H1 (cell line): ENCODE measurements at regions not wholly inside any gene's neighbourhood (a gene's known extent, or its start where the extent isn't known, plus 50 kb on each side); places are given as distances from the start of the nearest gene placed in this dataset.

Experiments
- CTCF ChIA-PET: fragments of 300-600 bp; sonication (Branson Sonifier 250); formaldehyde crosslinking; loops from one replicate; lab custom pipeline; 2021; ENCODE audit not compliant: partially characterized antibody; lab: Charles Lee
- POLR2A ChIA-PET: fragments of 300-600 bp; sonication (Branson Sonifier 250); formaldehyde crosslinking; loops from one replicate; lab custom pipeline; 2021; ENCODE audit warnings: inconsistent platforms; ENCODE audit not compliant: partially characterized antibody; lab: Charles Lee
- DNase-seq, 2 experiments: peaks; one replicate each; pipeline versions ENCODE4 v3.0.0 to v3.0.0-alpha.2; 2010 to 2022; ENCODE audit warnings: low spot score in 2 of 2, low read depth in 1 of 2, mixed read lengths in 1 of 2
- FAIRE-seq: peaks from 2 replicates; lab custom pipeline; 2011; peaks lifted over from hg19 to GRCh38; lab: Jason Lieb, UNC
- H2AFZ ChIP-seq: 2 replicates; pipeline ENCODE4 v1.8.1; 2012; ENCODE audit warnings: low read length, inconsistent platforms
- H2AK5ac ChIP-seq: 2 replicates; pipeline ENCODE4 v1.6.1; 2013; ENCODE audit warnings: low read depth, low read length
- H2BK120ac ChIP-seq: replicated peaks from 2 replicates; pipeline ENCODE3; 2013; ENCODE audit warnings: low read depth, low read length, inconsistent platforms
- H2BK12ac ChIP-seq: 2 replicates; pipeline ENCODE4 v1.6.1; 2013; ENCODE audit warnings: low read depth, low read length
- H2BK15ac ChIP-seq: 2 replicates; pipeline ENCODE4 v1.6.1; 2013; ENCODE audit warnings: low read length
- H2BK20ac ChIP-seq: 2 replicates; pipeline ENCODE4 v1.6.1; 2013; ENCODE audit warnings: low read length
- H2BK5ac ChIP-seq: 2 replicates; pipeline ENCODE4 v1.6.1; 2013; ENCODE audit warnings: low read depth, low read length
- H3K14ac ChIP-seq: 2 replicates; pipeline ENCODE4 v1.6.1; 2013; ENCODE audit warnings: inconsistent platforms; ENCODE audit not compliant: insufficient read length
- H3K18ac ChIP-seq: 2 replicates; pipeline ENCODE4 v1.6.1; 2013; ENCODE audit warnings: low read length; ENCODE audit errors: extremely low read depth
- H3K23ac ChIP-seq: 2 replicates; pipeline ENCODE4 v1.6.1; 2013; ENCODE audit warnings: inconsistent platforms; ENCODE audit not compliant: insufficient read length
- H3K23me2 ChIP-seq: 2 replicates; pipeline ENCODE4 v1.6.1; 2013; ENCODE audit warnings: low read depth, low read length
- H3K27ac ChIP-seq: 2 replicates; pipeline ENCODE4 v1.6.1; 2011; ENCODE audit warnings: low read depth, low read length, inconsistent platforms
- H3K27me3 ChIP-seq, 4 experiments: replicated peaks in 1 of 4; 1 replicate in 1 of 4; 2 replicates in 3 of 4; pipeline versions ENCODE4 v1.6.1 to v1.8.1; 2011 to 2013; ENCODE audit warnings: low read length in 3 of 4, mild to moderate bottlenecking in 3 of 4, inconsistent platforms in 2 of 4, mixed read lengths in 2 of 4, moderate library complexity in 1 of 4; ENCODE audit not compliant: control insufficient read depth in 3 of 4, insufficient read depth in 3 of 4; ENCODE audit errors: extremely low read depth in 1 of 4
- H3K36me3 ChIP-seq, 4 experiments: 2 replicates each; pipeline versions ENCODE4 v1.6.1 to v1.8.1; 2011 to 2013; ENCODE audit warnings: mild to moderate bottlenecking in 4 of 4, low read length in 3 of 4, moderate library complexity in 2 of 4, control low read depth in 1 of 4, inconsistent platforms in 1 of 4; ENCODE audit not compliant: insufficient read depth in 4 of 4, control insufficient read depth in 2 of 4
- H3K4ac ChIP-seq: replicated peaks from 2 replicates; pipeline ENCODE3; 2013; ENCODE audit warnings: low read length, low read depth, mixed read lengths, inconsistent platforms; ENCODE audit not compliant: insufficient read length
- H3K4me1 ChIP-seq, 4 experiments: replicated peaks in 1 of 4; 1 replicate in 1 of 4; 2 replicates in 3 of 4; pipeline versions ENCODE4 v1.6.1 to v1.8.1; 2011 to 2013; ENCODE audit warnings: low read length in 3 of 4, inconsistent platforms in 2 of 4, mixed read lengths in 1 of 4; ENCODE audit not compliant: insufficient read depth in 4 of 4, control insufficient read depth in 3 of 4
- H3K4me2 ChIP-seq, 2 experiments: 2 replicates each; pipeline versions ENCODE4 v1.6.1 to v1.8.1; 2011 to 2013; ENCODE audit warnings: low read depth in 2 of 2, low read length in 2 of 2, control low read depth in 1 of 2, inconsistent platforms in 1 of 2, mild to moderate bottlenecking in 1 of 2; ENCODE audit not compliant: insufficient read depth in 1 of 2
- H3K4me3 ChIP-seq, 4 experiments: fragments of 200-600, 300-600 bp in 1 of 4; sonication (generic), shearing (Covaris generic), sonication (Bioruptor Twin) in 1 of 4; 2 replicates each; pipeline versions ENCODE4 v1.5.1 to v1.8.1; 2011 to 2016; ENCODE audit warnings: low read length in 4 of 4, low read depth in 3 of 4, control low read depth in 2 of 4, inconsistent platforms in 2 of 4, mild to moderate bottlenecking in 2 of 4, mixed read lengths in 1 of 4, moderate library complexity in 1 of 4; ENCODE audit not compliant: insufficient read depth in 2 of 4; ENCODE audit errors: extremely low read depth in 1 of 4
- H3K56ac ChIP-seq: replicated peaks from 2 replicates; pipeline ENCODE3; 2013; ENCODE audit warnings: low read depth, mild to moderate bottlenecking, mixed read lengths, low read length, inconsistent platforms; ENCODE audit not compliant: insufficient read length
- H3K79me1 ChIP-seq: 2 replicates; pipeline ENCODE4 v1.6.1; 2013; ENCODE audit warnings: low read depth, low read length, control low read depth
- H3K79me2 ChIP-seq, 2 experiments: 2 replicates each; pipeline versions ENCODE4 v1.6.1 to v1.8.1; 2012 to 2013; ENCODE audit warnings: low read length in 2 of 2, mild to moderate bottlenecking in 2 of 2, inconsistent platforms in 1 of 2; ENCODE audit not compliant: insufficient read depth in 2 of 2, control insufficient read depth in 1 of 2
- H3K9ac ChIP-seq, 4 experiments: replicated peaks in 1 of 4; 1 replicate in 1 of 4; 2 replicates in 3 of 4; pipeline versions ENCODE4 v1.6.1 to v1.8.1; 2011 to 2013; ENCODE audit warnings: low read depth in 3 of 4, low read length in 3 of 4, control low read depth in 2 of 4, mild to moderate bottlenecking in 2 of 4, moderate library complexity in 2 of 4, inconsistent platforms in 1 of 4; ENCODE audit errors: extremely low read depth in 1 of 4
- H3K9me3 ChIP-seq, 2 experiments: 2 replicates each; pipeline versions ENCODE4 v1.6.1 to v1.8.1; 2012 to 2013; ENCODE audit warnings: mild to moderate bottlenecking in 2 of 2, moderate library complexity in 2 of 2, control low read depth in 1 of 2, inconsistent platforms in 1 of 2, low read depth in 1 of 2, low read length in 1 of 2, mixed read lengths in 1 of 2; ENCODE audit not compliant: insufficient read depth in 2 of 2
- H4K20me1 ChIP-seq, 2 experiments: replicated peaks in 1 of 2; 2 replicates each; pipeline versions ENCODE3 to v1.8.1; 2011 to 2013; ENCODE audit warnings: inconsistent platforms in 2 of 2, low read length in 2 of 2, mild to moderate bottlenecking in 1 of 2; ENCODE audit not compliant: insufficient read depth in 2 of 2, control insufficient read depth in 1 of 2
- H4K5ac ChIP-seq: 2 replicates; pipeline ENCODE4 v1.6.1; 2013; ENCODE audit warnings: low read length, low read depth, mixed read lengths, inconsistent platforms; ENCODE audit not compliant: insufficient read length
- H4K8ac ChIP-seq: 2 replicates; pipeline ENCODE4 v1.8.0; 2013; ENCODE audit warnings: mild to moderate bottlenecking, moderate library complexity, low read length, inconsistent platforms; ENCODE audit not compliant: insufficient read depth; ENCODE audit errors: extremely low read depth
- H4K91ac ChIP-seq: replicated peaks from 2 replicates; pipeline ENCODE3; 2013; ENCODE audit warnings: low read length, mixed read lengths, inconsistent platforms; ENCODE audit not compliant: insufficient read length
- HDAC2 ChIP-seq, 2 experiments: fragments of 300-600 bp in 1 of 2; sonication (generic) in 1 of 2; IDR thresholded peaks; 2 replicates each; pipeline ENCODE4 v1.6.1; 2011 to 2012; ENCODE audit warnings: low read depth in 2 of 2, low read length in 2 of 2, mild to moderate bottlenecking in 2 of 2, moderate library complexity in 2 of 2, borderline replicate concordance in 1 of 2, inconsistent platforms in 1 of 2
- SP2 ChIP-seq: IDR thresholded peaks from 2 replicates; pipeline ENCODE4 v1.6.1; 2012; ENCODE audit warnings: mild to moderate bottlenecking, low read length, inconsistent platforms
- WGBS, 2 experiments: shearing (Covaris generic) in 1 of 2; methylation state at CpG; one replicate each; pipeline versions ENCODE4 v1.1.6 to v1.1.7; 2013 to 2015; ENCODE audit warnings: low lambda C conversion rate in 2 of 2, mixed read lengths in 2 of 2, inconsistent platforms in 1 of 2, low coverage in 1 of 2, missing lambda C conversion rate in 1 of 2; ENCODE audit not compliant: insufficient replicate concordance in 2 of 2, insufficient coverage in 1 of 2, insufficient read length in 1 of 2; ENCODE audit errors: extremely low coverage in 1 of 2, missing lambda C conversion rate in 1 of 2; 5-methylcytosine and 5-hydroxymethylcytosine counted together

DNA sequence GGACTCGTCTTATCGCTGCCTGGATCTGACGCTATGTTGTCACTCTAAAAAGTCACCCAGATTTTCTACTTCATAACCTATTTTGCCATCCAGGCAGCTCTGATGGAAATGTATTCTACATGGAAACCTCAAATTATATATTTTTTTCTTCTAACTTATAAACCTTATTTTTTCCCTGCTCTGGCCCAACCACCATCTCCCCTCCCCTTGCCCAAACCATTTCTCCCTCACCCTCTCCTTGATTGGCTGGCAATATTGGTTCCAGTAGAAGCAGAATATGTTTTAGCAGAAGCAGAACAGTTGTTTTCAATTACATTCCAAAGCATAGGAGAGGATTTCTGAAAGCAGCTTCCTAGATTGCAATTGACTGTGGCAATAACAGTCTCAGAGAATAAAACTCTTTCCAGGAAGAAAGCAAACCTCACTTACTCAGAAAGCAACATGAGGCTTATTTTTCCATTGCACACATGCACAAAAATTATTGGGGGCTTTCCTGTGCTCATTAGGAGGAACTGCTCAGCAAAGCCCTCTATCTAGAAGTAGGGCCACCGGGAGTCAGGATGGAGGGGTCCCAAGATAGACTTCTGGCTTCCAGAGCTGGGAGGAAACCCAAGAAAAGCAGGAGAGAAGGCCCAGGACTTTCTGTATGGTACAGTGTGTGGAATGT lies 191.8 kb downstream of the ESM1 start:
- Histone ChIP-seq H3K4me2 (no peak overlapping the region), H3K56ac (no peak overlapping the region), H4K91ac (no peak overlapping the region), H2BK20ac (no peak overlapping the region), H3K9ac (no peak overlapping the region), H3K79me2 (no peaks in the 10 kb centered on the region), H2AK5ac (no peak overlapping the region), H2AFZ (no peak overlapping the region), H2BK5ac (no peak overlapping the region), H3K27me3 (no peaks in the 10 kb centered on the region), H2BK12ac (no peak overlapping the region), H3K4ac (no peak overlapping the region), H3K36me3 (no peaks in the 10 kb centered on the region), H3K4me3 (no peak overlapping the region), H2BK15ac (no peak overlapping the region), H4K8ac (no peak overlapping the region), H3K23ac (no peak overlapping the region), H3K14ac (no peak overlapping the region), H2BK120ac (no peak overlapping the region), H3K23me2 (no peaks in the 10 kb centered on the region), H3K9me3 (no peaks in the 10 kb centered on the region), H3K4me1 (no peaks in the 10 kb centered on the region), H4K20me1 (no peaks in the 10 kb centered on the region), H3K27ac (no peak overlapping the region), H4K5ac (no peak overlapping the region), H3K18ac (no peak overlapping the region), H3K79me1 (no peaks in the 10 kb centered on the region)
- TF ChIP-seq SP2 (no peak), HDAC2 (IDR thresholded peaks at IDR 0.05; ENCODE audit: borderline replicate concordance in 1 of 2, low read depth in 2 of 2, low read length in 2 of 2) (no peak)
- FAIRE-seq: no peak
- ChIA-PET POLR2A (no interaction called here), CTCF (interaction anchor here (1.0 kb wide), 1 partner anchor 23 kb away, joined by 3 read pairs; no protein-coding TSS in a partner anchor)
- 99% methylated on average over 4 of the region's 4 CpGs; no CpG with 5 or more reads in 1 of the 2 experiments for whole genome bisulfite sequencing, 2 experiments
- DNase-seq: no peak
